Transverse colon (tissue), 3 donors: ENCODE measurements at regions not wholly inside any gene's neighbourhood (a gene's known extent, or its start where the extent isn't known, plus 50 kb on each side); places are given as distances from the start of the nearest gene placed in this dataset.

Experiments used
- POLR2A ChIP-seq: fragments of 450-650 bp; IDR thresholded peaks from one replicate; pipeline ENCODE4 v1.6.1; 2016; ENCODE audit warnings: antibody characterized with exemption, mild to moderate bottlenecking, moderate library complexity
- TF ChIP-seq, protein P1 (sequence below), 5 experiments: fragments of 200-600 bp in 3 of 5; fragments of 450-650 bp in 2 of 5; sonication (generic) in 3 of 5; IDR thresholded peaks; 1 replicate in 2 of 5; 2 replicates in 3 of 5; pipeline ENCODE4 v1.5.1; 2016 to 2017; ENCODE audit warnings: antibody characterized with exemption in 5 of 5, inconsistent platforms in 3 of 5, mild to moderate bottlenecking in 2 of 5, moderate library complexity in 1 of 5

DNA sequence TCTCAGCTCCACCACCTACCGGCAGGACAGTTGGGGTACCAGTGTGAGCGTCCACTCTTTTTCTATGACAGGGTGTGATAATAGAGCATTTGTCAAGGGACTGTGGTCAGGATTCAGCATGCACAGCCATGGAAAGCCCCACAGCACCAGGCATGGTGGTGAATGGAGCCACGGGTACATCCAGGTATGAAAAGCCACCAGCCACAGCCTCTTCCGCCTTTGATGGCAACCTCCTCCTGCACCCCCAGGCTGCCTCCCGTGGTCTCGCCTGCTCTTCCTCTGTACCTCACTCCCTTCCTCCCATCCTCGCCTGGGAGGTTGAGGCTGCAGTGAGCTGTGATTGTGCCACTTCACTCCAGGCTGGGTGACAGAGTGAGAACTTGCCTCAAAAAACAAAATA is 90.2 kb upstream of the CHST15 start:
- no peak for TF ChIP-seq POLR2A
- TF ChIP-seq, protein P1, sequence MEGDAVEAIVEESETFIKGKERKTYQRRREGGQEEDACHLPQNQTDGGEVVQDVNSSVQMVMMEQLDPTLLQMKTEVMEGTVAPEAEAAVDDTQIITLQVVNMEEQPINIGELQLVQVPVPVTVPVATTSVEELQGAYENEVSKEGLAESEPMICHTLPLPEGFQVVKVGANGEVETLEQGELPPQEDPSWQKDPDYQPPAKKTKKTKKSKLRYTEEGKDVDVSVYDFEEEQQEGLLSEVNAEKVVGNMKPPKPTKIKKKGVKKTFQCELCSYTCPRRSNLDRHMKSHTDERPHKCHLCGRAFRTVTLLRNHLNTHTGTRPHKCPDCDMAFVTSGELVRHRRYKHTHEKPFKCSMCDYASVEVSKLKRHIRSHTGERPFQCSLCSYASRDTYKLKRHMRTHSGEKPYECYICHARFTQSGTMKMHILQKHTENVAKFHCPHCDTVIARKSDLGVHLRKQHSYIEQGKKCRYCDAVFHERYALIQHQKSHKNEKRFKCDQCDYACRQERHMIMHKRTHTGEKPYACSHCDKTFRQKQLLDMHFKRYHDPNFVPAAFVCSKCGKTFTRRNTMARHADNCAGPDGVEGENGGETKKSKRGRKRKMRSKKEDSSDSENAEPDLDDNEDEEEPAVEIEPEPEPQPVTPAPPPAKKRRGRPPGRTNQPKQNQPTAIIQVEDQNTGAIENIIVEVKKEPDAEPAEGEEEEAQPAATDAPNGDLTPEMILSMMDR (IDR thresholded peaks at IDR 0.05) = no peak
